GM21367 (cell line): ENCODE measurements at regions not wholly inside any gene's neighbourhood (a gene's known extent, or its start where the extent isn't known, plus 50 kb on each side); places are given as distances from the start of the nearest gene placed in this dataset.

Experiments
- ATAC-seq: cut with Tn5 transposase; IDR thresholded peaks from one replicate; pipeline ENCODE4 v1.9.1; 2021; ENCODE audit not compliant: unreplicated experiment

GRCh38 chr3:67286586-67286985, 288.5 kb downstream of the KBTBD8 start:
- no peak for ATAC-seq

DNA sequence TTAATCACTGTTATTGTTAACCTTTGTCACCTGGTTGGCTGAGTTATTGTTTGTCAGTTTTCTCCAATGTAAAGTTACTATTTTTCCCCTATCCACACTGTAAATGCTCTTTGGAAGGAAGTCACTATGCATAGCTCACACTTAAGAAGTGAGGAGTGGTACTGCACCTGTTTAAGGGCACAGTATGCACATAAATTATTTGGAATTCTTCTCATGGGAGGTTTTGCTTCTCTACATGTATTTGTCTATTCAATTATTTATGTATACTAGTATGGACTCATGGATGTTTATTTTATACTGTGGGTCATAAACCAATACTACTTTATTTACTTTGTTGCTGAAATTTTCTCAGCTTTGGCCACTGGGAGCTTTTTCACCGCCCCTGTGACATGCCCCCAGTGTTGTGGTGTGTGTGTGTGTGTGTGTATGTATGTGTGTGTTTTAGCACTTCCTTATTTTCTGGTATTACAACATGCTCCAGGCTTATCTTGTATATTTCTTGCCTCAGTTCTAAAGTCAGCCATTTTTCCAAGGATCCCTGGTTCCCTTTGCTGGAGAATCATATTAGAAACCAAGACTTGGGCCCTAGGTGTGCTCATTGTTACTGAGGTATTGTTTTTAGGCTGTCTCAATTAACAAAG, 290.5 kb downstream of the KBTBD8 start:
- no peak for ATAC-seq

GRCh38 chr3:67289626-67290025, 291.5 kb downstream of the KBTBD8 start:
- ATAC-seq = no peak

- peak; percentile 75 for ATAC-seq
These were observed 292.3 kb downstream of the KBTBD8 start for GRCh38 chr3:67290438-67290837.

DNA sequence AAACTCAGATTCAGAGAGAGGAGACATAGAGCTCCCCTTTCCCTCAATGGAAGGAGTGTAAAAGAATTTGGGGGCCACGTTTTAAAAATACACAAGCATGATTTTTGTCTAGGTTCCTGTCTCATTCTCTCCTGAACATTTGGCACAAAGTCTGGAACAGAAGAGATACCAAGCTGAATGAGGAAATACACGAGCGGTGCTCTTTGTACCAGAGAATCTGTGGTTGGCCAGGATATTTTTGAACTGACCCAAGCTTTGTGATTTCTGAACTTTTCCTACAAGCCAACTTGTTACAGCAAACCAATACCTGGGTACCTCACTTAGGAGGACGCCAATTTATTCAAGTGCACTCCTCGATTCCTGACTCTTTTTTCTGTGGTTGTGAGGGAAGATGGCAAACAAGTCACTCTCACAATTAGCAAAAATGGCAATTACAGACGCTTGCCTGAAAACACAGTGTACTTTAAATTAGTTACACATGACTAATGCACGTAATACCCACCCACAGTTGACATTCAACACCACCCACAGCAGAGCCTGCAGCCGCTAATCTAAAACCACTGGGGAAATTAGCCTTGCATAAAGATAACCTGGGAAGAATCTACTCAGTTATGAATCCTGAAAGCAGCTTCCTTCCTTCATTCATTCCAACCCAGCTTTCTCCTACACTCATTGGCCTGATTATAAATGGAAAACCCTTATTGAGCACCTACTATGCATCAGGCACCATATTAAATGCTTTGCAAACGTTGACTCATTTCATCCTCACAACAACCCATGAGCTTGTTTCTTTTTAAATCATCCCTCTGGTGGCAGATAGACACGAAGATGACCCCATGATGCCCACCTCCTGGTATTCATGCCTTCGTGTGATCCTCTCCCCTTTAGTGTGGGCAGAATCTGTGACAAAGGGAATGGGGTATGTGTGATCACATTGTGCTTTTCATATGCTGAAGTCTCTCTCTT, 293.5 kb downstream of the KBTBD8 start:
- ATAC-seq = no peak

- ATAC-seq = no peak
These were observed 294.4 kb downstream of the KBTBD8 start for GRCh38 chr3:67292356-67293121.

DNA sequence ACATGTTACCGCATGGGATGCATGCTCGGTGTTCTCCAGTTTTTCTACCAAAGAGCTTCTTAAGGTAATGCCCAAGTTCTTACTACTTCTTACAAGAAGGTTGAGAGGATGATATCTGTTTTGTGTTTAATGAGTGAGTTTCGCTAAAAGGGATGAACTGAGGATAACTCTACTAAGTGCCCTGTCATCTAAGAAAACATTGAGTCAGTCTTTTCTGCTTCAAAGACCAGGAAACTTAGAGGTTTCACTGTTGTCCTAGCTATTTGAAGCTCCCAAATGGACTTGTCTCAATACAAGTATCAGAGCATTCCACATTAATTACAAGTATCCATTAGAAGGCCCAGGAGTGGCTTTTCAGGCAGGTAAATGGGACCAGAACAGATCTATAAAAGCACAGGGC, 296.2 kb downstream of the KBTBD8 start:
- no peak for ATAC-seq

GRCh38 chr3:67296039-67296892, 298.2 kb downstream of the KBTBD8 start:
- ATAC-seq = no peak

- no peak for ATAC-seq
These were observed 299.8 kb downstream of the KBTBD8 start for GRCh38 chr3:67297715-67298475.

DNA sequence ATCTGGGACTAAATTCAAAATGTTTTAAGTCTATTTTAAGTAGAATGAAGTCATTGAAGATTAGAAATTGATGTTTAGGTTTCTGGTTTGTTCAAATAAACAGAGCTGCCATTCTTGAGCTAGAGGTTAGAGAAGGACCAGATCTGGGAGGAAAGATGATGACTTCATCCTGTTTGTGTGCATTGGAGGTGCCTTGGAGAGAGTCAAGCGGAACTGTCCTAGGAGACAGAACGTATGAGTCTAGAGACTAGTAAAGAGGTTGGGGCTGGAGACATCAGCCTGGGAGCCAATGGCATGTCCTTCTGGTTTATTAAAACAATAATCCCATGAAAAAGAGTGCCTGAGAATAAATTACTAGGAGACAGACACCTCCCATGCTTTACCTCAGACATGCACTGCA, 303.4 kb downstream of the KBTBD8 start:
- ATAC-seq = no peak

GRCh38 chr3:67302489-67302888, 304.4 kb downstream of the KBTBD8 start:
- ATAC-seq = no peak

DNA sequence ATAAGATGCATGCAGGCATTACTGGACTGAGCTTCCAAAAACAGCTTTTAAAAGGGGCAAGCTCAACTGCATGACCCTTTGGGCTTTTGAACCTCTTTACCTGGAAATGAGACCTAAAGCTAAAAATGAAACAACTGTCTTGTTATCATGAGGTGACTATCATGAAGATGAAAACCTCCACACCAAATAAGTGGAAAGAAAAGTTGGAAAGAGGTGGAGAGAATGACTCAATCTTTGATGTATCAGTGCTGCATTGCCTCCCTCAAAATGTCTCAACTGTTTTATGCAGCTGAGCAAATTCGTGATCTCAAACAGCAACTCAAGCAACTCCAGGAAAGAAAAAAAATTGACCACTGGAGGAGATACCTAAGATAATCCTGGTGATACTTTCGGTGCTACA, 307.1 kb downstream of the KBTBD8 start:
- ATAC-seq = no peak

GRCh38 chr3:67305922-67306321, 307.8 kb downstream of the KBTBD8 start:
- no peak for ATAC-seq

GRCh38 chr3:67311440-67311839, 313.3 kb downstream of the KBTBD8 start:
- no peak for ATAC-seq

DNA sequence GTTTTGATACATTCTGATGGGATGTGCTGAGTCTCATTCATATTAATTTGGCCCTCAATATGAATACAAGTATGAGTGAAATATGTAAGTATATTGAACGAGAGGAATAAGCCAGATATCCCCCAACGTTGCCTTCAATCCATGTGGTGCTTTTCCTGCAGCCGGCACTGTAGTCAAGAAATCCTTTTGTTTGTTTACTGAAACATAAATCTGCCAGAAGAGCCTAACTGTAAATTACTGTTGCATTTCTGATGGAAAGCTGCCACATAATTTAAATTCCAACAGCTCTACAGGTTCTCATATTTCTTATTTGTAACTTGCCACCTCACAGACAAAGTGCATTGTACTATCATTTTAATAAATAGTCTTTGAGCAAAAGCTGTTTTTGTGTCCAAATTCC, 314.0 kb downstream of the KBTBD8 start:
- ATAC-seq = no peak

GRCh38 chr3:67318162-67318561, 320.1 kb downstream of the KBTBD8 start:
- ATAC-seq = no peak

GRCh38 chr3:67324554-67324953, 326.4 kb downstream of the KBTBD8 start:
- ATAC-seq = no peak
